ENCODE measurements at regions not wholly inside any gene's neighbourhood (a gene's known extent, or its start where the extent isn't known, plus 50 kb on each side); places are given as distances from the start of the nearest gene placed in this dataset.

DNA sequence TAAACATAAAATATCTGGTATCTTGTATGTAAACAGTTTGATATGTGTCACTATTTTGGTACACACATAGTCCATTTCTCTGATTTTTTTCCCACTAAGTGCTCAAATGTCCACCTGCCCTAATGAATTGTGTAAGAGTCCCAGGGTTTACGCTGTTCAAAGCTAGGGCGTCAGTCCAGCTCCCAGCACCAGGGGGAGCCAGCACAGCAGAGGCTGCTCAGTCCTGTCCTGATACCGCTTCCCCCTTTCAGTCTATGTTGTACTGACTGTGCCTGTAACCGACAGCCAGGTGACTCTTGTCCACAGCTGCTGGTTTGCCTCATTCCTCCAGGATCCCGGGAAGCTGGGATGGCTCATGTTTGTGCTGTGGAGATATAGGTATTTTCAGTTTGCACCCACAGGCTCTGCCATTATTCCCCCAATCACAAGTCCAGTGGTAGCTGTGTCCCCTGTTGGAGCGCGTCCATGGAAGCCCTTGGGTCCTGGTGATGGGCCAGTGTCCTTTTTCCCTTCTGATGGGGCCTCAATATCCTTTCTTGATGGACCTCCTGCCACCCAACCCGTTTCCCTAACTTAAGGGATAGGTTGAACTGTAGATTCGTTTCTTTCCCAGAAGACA lies 242.0 kb downstream of the NEDD1 start:
- H3K36me3 ChIP-seq (ENCODE audit: insufficient read depth, low read length), result no peaks in the 10 kb centered on the region
- H3K9me3 ChIP-seq (ENCODE audit: low read depth, low read length), result no peaks in the 10 kb centered on the region
- TF ChIP-seq, protein P1, sequence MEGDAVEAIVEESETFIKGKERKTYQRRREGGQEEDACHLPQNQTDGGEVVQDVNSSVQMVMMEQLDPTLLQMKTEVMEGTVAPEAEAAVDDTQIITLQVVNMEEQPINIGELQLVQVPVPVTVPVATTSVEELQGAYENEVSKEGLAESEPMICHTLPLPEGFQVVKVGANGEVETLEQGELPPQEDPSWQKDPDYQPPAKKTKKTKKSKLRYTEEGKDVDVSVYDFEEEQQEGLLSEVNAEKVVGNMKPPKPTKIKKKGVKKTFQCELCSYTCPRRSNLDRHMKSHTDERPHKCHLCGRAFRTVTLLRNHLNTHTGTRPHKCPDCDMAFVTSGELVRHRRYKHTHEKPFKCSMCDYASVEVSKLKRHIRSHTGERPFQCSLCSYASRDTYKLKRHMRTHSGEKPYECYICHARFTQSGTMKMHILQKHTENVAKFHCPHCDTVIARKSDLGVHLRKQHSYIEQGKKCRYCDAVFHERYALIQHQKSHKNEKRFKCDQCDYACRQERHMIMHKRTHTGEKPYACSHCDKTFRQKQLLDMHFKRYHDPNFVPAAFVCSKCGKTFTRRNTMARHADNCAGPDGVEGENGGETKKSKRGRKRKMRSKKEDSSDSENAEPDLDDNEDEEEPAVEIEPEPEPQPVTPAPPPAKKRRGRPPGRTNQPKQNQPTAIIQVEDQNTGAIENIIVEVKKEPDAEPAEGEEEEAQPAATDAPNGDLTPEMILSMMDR (IDR thresholded peaks at IDR 0.05; ENCODE audit: extremely low read depth, low read depth, low read length), result peak; percentile 42
- H3K4me3 ChIP-seq (ENCODE audit: insufficient read depth, low read length), result no peak overlapping the region
- H3K4me1 ChIP-seq (ENCODE audit: insufficient read depth, low read length), result no peaks in the 10 kb centered on the region
- H3K27ac ChIP-seq (ENCODE audit: low read depth, low read length), result no peak overlapping the region
- no peak for DNase-seq (ENCODE audit: insufficient read length, low spot score, missing footprints)
- no peak overlapping the region for H3K4me2 ChIP-seq (ENCODE audit: insufficient read depth, low read length)
- H3K27me3 ChIP-seq (ENCODE audit: insufficient read depth, low read length), result no peaks in the 10 kb centered on the region
- H4K20me1 ChIP-seq (ENCODE audit: insufficient read depth, low read length), result no peaks in the 10 kb centered on the region
- no peak overlapping the region for H2AFZ ChIP-seq (ENCODE audit: low read length)
- H3K79me2 ChIP-seq (ENCODE audit: insufficient read depth, low read length), result no peaks in the 10 kb centered on the region

DNA sequence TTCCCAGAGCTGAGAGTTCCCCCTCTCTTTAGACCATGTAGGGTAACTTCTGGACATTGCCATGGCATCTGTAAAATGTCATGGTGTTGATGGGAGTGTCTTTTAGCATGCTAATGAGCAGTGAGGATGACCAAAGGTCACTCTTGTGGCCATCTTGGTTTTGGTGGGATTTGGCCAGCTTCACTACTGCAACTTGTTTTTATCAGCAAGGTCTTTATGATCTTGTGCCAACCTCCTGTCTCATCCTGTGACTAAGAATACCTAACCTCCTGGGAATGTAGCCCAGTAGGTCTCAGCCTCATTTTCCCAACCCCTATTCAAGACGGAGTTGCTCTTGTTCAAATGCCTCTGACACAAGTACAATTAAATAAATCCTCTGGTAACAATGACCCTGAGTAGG lies 244.4 kb downstream of the NEDD1 start:
- no peak overlapping the region for H3K4me2 ChIP-seq (ENCODE audit: insufficient read depth, low read length)

DNA sequence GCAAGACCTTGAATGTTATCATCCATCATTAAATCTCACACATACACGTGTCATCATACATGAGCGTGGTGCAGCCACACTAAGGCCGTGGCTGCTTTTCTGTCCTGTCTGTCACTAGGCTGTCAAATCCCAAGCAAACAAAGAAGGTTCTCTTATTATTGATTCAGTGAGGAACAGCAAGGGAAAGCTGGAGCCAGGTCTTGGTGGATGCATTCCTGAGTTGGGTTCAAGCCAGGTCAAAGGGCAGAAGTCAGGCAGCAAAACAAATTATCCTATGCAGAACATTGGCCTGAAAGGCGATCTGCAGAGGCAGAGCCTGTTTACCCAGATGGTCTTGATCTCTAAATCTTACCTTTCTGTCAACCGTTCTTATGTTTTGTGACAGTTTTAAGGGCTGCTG lies 252.3 kb downstream of the NEDD1 start:
- no peak overlapping the region for H3K27ac ChIP-seq (ENCODE audit: low read depth, low read length)
- TF ChIP-seq, protein P1 (IDR thresholded peaks at IDR 0.05; ENCODE audit: extremely low read depth, low read depth, low read length), result no peak
- H3K36me3 ChIP-seq (ENCODE audit: insufficient read depth, low read length), result no peaks in the 10 kb centered on the region
- H3K4me1 ChIP-seq (ENCODE audit: insufficient read depth, low read length), result no peaks in the 10 kb centered on the region
- H4K20me1 ChIP-seq (ENCODE audit: insufficient read depth, low read length), result no peaks in the 10 kb centered on the region
- H3K4me2 ChIP-seq (ENCODE audit: insufficient read depth, low read length), result no peak overlapping the region
- H2AFZ ChIP-seq (ENCODE audit: low read length), result no peak overlapping the region
- no peak for DNase-seq (ENCODE audit: insufficient read length, low spot score, missing footprints)
- H3K79me2 ChIP-seq (ENCODE audit: insufficient read depth, low read length), result no peaks in the 10 kb centered on the region
- H3K9me3 ChIP-seq (ENCODE audit: low read depth, low read length), result no peaks in the 10 kb centered on the region
- no peaks in the 10 kb centered on the region for H3K27me3 ChIP-seq (ENCODE audit: insufficient read depth, low read length)
- no peak overlapping the region for H3K4me3 ChIP-seq (ENCODE audit: insufficient read depth, low read length)

More for the DNA sequence above, 244.4 kb downstream of the NEDD1 start:
- Histone ChIP-seq H3K4me1 (ENCODE audit: insufficient read depth, low read length) (no peaks in the 10 kb centered on the region), H3K27ac (ENCODE audit: low read depth, low read length) (no peak overlapping the region), H3K36me3 (ENCODE audit: insufficient read depth, low read length) (no peaks in the 10 kb centered on the region), H3K9me3 (ENCODE audit: low read depth, low read length) (no peaks in the 10 kb centered on the region), H3K27me3 (ENCODE audit: insufficient read depth, low read length) (no peaks in the 10 kb centered on the region), H4K20me1 (ENCODE audit: insufficient read depth, low read length) (no peaks in the 10 kb centered on the region), H3K4me3 (ENCODE audit: insufficient read depth, low read length) (no peak overlapping the region), H2AFZ (ENCODE audit: low read length) (no peak overlapping the region), H3K79me2 (ENCODE audit: insufficient read depth, low read length) (no peaks in the 10 kb centered on the region)
- no peak for DNase-seq (ENCODE audit: insufficient read length, low spot score, missing footprints)
- TF ChIP-seq, protein P1 (IDR thresholded peaks at IDR 0.05; ENCODE audit: extremely low read depth, low read depth, low read length), result no peak

DNA sequence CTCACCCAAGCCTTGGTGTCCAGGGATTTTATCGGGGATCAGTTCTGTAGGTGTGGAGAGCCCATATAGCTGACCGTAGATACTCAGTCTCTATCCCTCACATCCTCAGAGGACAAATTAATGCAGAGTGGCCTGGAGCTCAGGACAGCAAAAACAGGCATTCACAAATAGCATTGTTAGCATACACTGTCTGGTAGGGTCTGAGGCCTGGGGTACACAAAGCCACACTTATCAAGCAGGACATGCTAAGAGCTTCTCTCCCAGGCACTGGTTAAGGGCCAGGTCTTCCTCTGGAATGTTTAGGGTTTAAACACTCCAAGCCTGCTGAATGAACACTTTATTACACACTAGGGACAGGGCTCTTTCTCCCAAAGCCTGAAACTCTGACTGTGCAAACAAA lies 253.2 kb downstream of the NEDD1 start:
- Histone ChIP-seq H3K9me3 (ENCODE audit: low read depth, low read length) (no peaks in the 10 kb centered on the region), H3K79me2 (ENCODE audit: insufficient read depth, low read length) (no peaks in the 10 kb centered on the region), H3K27me3 (ENCODE audit: insufficient read depth, low read length) (no peaks in the 10 kb centered on the region), H3K4me2 (ENCODE audit: insufficient read depth, low read length) (no peak overlapping the region), H3K4me3 (ENCODE audit: insufficient read depth, low read length) (no peak overlapping the region), H3K36me3 (ENCODE audit: insufficient read depth, low read length) (no peaks in the 10 kb centered on the region), H3K27ac (ENCODE audit: low read depth, low read length) (no peak overlapping the region), H4K20me1 (ENCODE audit: insufficient read depth, low read length) (no peaks in the 10 kb centered on the region), H2AFZ (ENCODE audit: low read length) (no peak overlapping the region), H3K4me1 (ENCODE audit: insufficient read depth, low read length) (no peaks in the 10 kb centered on the region)
- DNase-seq (ENCODE audit: insufficient read length, low spot score, missing footprints), result no peak
- TF ChIP-seq, protein P1 (IDR thresholded peaks at IDR 0.05; ENCODE audit: extremely low read depth, low read depth, low read length), result no peak

Measured in osteoblast (primary cell).